Hematopoietic multipotent progenitor cell treated with erythropoietin and hydrocortisone succinate and interleukin-3 and kit ligand, for 6 days (in vitro differentiated cells): ENCODE measurements at regions not wholly inside any gene's neighbourhood (a gene's known extent, or its start where the extent isn't known, plus 50 kb on each side); places are given as distances from the start of the nearest gene placed in this dataset.

Experiments
- DNase-seq: peaks from one replicate; pipeline ENCODE4 v3.0.0-alpha.2; 2015

DNA sequence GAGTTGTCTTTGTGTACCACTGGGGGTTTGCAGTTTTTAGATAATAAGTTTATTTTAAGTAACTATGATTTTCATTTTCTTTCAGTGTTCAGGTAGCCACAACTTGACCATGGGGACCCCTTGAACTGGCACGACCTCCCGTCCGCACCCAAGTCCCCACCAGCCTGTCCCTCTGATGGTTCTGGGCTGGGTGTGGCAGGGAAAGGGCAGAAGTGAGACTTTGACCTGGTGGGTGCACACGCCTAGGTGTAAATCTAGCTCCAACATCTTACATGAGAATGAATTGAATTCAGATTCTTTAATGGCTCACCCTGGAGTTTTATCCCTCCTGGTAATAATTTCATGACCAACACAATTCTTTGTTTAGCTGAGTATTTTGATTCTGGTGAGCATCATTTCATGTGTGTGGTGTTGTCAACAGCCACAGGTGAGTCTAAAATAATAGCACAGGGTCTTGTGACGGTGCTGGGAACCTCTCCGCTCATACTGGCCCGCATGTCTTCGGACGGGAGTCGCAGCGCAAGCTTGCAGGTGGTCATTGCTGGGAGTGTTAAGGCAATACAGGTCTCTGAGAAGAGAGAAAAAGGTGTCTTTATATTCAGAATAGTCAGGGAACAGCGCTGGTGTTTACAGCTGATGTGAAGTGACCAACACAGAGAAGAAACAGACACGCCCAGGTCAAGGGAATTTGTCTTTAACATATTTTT lies 50.8 kb upstream of the POFUT2 start:
- DNase-seq: no peak

DNA sequence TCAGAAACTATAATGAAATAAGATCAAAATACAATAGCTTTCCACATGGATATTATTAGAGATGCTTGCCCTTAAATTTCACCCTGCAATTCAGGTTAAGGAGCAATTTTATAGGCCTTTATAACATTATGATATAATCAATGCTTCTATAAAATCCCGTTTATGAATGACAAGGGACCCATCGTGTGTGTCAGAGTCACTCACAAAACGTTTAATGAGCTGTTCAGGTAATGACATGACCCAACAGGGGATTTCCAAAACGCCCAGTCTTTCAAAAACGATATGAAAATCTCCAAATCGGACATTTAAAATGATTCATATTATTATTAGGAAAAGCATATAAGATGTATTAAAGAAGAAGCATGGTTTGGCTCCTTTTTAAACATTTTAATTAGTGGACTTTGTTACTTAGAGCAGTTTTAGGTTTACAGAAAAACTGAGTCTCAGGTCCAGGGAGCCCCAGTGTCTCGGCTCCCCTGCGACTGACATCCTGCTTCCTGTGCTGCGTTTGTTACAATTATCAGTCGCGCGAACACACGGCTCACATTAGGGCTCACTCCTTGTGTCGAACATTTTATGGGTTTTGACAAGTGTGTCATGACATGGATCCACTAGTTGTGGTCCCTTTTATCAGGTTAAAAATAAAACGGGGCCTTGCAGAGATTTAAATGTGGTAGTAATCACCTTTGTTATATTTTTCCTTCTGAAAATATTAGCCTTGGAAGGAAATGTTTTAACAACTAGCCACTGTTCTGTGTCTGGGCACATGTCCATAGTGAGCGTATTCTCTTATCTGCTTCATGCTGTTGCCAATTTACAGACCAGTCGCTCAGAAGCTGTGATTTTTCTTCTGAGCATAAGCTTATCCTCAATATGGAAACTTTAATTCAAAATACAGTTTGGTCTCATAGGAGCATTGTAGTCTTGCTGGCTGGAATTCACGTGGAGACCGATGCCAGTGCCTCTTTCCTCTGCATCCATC lies 52.0 kb upstream of the POFUT2 start:
- DNase-seq: no peak

DNA sequence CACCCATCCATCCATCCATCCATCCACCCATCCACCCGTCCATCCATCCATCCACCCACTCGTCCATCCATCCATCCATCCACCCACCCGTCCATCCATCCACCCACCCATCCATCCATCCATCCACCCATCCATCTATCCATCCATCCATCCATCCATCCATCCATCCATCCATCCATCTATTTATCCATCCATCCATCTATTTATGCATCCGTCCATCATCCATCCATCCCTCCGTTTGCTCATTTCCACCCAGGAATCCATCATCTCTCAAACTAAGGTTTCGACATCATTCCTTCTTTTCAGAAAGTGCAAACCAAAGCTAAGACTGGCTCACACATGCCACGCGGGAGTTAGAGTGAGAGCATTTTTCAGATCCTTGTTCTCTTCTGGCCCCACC lies 52.8 kb upstream of the POFUT2 start:
- no peak for DNase-seq

DNA sequence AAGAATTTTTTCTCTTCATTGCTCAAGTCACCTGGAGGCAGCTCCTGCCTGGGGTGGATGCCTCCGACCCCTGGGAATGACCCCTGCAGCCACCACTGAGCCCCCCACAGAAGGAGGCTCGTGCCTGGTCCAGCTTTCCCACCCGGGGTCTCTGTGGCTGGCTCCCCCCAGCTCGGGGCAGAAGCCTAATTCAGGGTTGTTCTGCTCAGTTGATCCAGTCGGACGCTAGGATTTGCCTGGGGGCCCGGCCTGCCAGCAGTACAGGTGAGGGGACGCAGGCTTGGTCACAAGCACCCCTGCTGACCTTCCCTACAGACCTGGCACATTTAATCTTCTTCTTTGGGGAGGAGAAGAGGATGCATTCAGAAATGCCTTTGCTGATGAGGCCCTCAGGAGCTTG lies 53.6 kb upstream of the POFUT2 start:
- no peak for DNase-seq

DNA sequence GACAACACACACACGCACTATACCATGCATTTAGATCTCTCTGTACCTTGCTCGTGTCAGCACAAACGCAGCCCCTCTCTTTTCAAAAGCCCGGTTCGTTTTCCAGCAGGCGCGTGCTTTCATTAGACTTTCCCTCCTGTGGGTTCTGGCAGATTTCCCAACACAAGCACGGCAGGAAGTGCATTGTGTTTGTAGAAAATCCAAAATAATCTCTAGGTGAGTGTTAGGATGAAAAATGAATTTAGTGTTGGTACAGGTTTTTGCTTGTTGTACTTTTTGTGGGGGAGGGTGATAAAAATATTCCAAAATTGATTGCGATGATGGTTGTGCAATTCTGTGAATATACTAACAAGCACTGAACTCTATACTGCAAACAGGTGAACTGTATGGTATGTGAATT lies 54.1 kb upstream of the POFUT2 start:
- no peak for DNase-seq

DNA sequence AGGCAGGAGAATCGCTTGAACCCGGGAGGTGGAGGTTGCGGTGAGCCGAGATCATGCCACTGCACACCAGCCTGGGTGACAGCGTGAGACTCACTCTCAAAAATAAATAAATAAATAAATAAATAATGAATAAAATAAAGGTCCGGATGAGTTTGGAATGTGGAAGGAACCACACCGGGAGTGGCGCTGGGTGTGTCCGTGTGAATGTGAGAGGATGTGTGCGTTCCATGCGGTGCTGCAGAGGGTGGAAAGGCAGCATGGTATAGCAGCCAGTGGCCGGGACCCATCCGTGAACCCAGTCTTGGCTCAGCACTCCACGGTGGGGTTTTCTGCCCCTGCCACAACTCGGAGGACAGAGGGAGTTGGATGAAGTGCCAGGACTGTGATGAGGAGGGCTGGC lies 56.2 kb upstream of the POFUT2 start:
- no peak for DNase-seq

DNA sequence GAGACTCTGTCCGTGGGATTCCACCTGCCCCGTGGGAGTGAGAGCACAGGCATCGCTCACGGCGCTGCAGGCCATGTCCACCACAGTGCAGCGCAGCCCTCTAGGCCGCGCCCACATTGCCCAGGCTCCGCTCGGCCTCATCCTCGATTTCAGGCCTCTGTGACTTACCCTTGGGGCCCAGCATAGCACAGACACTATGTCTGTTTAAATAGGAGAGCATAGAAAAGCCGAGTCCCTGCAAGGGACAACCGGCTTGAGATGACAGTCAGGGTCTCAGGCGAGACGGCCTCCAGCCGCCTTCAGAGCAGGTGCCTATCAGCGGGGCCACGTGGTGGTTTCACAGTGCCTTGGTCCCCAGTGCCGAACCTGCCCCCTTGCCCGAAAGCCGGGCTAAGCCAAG lies 56.9 kb upstream of the POFUT2 start:
- DNase-seq: no peak

DNA sequence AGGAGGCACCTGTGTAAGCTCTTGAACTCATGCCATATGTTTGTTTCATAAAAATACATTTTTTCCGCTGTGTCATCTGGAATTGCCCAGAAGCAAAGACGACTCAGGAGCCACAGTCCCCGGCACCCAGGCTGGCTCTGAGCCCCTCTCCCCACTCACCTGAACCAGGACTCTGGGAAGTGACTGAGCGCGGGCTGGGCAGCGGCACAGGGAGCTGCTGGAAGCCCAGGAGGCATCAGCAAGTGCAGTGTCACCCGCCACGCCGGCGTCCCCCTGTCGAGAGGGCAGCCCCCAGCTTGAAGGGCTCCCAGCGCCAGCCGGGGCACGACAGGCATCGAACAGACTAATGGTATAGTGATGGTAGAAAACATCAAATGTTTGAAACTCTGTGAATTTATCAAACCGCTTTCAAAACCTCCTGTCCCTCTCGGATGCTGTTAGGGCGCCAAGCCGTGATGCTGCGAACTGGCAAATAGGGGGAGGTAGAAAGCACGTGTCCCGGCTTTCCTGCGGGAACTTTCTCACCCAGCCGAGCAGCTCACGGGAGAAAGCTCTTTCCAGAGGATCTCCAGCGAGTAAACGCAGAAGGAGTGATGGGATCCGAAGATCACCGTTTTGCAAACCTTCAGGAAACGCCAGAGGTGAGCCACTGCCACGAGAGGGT lies 57.8 kb upstream of the COL18A1 start:
- DNase-seq: no peak

DNA sequence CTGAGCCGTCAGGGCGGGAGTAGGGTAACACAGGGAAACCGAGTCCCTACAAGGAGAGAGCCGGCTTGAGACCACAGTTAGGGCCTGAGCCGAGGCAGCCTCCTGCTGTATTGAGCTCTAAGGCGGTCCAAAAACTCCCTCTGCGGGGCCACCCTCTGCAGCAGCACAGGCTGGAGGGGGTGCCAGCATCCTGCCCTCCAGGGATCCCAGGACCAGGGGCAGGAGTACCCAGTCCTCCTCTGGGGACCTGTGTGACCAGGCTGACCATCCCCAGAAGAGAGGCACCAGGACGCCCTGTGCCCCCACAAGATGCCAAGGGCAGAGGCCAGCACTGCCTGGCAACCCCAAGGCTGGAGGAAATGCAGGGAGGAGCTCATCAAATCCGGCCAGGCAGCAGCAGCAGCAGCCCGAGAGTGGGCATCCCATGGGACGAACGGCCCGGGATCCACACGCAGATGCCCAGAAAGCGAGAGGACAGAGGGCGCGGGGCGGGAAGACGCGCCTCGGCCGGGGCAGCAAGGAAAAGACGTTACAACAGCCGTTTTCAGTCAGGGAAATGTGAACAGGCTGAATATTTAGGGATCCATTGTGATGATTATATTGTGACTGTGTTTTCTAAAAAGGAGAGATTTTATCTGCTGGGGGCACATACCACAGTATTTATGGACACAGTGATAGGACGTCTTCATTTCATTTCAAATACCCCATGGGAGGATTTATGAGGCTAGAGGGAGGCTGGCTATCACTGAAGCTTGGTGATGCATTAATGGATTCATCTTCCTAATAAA lies 57.1 kb upstream of the COL18A1 start:
- DNase-seq: no peak

DNA sequence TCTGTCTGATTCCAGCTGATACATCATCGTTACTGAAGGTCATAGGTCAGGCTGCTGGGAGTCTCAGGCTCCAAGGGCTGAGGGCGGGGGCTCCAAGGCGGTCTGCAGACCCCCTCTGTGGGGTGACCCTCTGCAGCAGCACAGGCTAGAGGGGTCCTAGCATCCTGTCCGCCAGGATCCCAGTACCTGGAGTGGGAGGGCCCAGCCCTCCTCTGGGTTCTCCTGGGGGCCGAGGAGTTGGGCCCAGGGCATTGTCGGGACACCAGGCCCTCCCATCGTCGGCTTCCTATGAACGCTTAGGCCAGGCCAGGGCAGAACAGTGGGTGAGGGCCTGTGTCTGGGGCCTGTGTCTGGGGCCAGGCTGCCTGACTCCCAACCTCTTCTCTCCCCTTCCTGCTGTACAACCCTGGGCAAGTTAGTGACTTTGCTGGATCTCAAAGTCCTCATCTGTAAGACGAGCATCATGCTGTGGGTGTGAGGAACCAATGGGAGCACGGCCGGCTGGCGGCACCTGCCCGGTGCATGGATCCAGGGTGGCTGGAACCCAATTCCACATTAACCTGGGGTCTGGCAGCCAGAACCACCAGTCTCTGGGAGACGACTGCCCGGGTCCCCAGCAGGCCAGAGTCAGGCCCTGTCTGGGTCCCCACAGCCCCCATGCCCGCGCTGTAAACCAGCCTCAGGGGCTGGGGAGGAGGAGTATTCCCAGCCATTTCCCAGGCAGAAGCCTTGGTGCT lies 56.2 kb upstream of the COL18A1 start:
- no peak for DNase-seq

DNA sequence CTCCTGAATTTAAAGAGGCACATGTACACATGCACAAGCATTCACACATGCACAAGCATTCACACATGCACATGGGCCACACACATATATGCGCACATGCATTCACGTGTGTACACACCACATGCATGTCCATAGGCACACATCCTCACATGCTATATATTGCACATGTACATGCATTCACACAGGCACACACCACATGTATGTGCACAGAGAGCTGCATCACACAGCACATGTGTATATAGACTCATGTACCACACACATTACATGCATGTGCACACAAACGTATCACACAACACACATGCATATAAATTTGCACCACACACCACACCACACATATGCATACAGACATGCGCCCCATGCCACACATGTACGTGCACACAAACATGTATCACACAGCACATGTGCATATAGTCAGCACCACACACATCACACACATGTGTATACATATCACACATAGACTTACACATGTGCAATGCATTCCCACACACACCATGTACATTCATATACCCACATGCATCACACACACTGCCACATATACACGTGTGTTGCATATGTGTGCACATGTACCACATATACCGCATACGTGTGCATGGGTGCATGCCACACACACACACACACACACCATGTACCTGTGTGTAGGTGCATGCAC lies 54.6 kb upstream of the COL18A1 start:
- no peak for DNase-seq

DNA sequence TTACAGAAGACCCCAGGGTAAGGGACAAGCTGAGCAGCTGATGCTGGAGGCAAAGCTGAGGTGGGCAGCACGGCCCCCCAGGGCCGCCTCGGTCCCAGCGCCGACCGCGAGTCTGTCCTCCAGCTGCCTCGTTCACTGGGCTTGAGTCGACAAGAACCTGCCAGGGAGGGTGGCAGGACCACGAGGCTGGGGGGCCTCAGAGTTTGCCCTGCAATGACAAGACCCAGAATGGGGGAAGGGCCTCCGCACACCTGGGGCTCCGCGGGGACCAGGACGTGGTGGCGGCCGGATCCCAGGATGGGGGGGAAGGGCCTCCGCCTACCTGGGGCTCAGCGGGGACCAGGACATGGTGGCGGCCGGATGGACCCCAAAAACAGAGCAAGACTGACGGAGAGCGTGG lies 53.9 kb upstream of the COL18A1 start:
- DNase-seq: no peak

DNA sequence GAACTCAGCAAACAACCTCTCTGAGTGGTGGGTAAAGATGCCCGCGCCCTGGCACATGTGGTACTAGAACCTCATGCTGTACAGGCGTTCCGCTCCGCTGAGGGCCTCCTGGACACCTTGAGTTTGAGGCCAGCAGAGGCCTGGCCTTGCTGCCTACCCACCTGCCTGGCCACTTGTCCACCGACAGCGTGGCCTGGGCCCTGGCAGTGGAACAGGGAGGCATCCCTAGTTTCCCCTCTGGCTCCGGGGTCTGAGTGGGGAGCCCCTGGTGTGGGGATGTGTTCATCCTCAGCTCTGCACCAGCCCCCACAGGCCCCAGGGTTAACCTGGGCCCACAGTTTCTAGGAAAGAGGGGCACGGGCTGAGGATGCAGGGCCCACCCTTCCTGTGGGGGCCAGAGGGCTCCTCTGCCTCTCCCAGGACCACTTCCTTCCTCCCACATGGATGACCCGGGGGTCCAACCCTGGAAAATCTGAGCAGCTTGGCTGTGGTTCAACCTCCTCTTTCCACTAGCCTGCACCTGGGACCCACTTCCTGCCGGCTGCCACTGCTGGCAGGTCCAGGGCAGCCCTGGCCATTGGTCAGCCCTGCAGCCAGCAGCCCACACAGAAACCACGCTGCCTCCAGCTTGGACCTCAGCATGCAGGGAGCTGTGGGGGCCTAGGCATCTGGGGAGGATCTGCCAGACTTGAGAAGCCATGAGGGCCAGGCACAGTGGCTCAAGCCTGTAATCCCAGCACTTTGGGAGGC lies 53.3 kb upstream of the COL18A1 start:
- DNase-seq: no peak

DNA sequence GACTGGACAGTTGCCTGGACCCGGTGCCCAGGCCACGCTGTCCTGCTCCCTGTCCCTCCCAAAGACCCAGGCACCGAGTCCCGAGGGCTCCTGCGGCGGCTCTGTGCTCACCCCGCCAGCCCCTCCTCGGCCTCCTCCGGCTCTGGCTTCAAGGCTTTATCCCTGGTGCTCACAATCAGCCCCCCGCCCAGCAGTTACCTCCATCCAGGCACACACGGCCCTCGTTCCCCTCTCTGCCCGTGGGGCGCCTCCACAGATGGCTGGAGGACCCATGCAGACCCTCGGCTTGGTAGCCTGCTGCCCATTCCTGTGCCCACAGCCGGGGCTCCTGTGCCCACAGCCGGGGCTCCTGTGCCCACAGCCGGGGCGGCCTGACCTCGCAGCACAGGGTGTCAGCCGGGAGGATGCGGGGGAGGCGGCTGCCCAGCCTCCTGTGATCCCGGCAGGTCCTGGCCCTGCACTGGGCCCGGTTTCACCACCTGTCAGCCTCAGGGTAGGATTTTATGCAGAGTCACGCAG lies 52.3 kb upstream of the COL18A1 start:
- no peak for DNase-seq

DNA sequence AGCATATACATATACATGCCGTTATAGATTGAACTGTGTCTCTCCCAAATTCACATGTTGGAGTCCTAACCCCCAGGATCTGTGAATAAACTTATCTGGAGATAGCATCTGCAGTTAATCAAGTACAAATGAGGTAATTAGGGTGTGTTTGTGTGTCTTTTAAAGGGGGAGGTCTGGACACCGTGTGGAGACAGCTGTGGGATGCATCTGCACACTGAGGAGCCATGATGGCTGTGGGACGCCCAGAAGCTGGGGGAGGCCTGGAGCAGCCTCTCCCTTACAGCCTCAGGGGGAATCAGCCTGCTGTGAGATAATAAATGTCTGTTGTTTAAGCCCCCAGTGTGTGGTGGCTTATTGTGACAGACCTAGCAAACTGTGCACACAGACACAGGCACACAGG lies 51.8 kb upstream of the COL18A1 start:
- no peak for DNase-seq

DNA sequence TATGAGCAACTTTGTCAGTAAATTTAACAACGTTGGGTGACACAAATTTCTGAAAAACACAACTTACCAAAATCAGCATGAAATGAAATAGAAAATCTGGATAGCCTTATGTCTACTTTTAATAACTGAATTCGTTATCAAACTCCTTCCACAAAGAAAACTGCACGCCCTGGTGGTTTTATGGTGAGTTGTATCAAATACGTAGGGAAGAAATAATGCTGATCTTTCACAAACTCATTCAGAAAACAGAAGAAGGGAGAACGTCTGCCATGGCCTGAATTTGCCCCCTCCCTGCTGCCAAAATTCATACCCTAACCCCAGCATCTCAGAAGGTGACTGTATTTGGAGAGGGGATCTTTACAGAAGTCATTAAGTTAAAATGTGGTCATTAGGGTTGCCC lies 50.0 kb upstream of the COL18A1 start:
- peak; percentile 48 for DNase-seq
